ENCODE measurements at regions not wholly inside any gene's neighbourhood (a gene's known extent, or its start where the extent isn't known, plus 50 kb on each side); places are given as distances from the start of the nearest gene placed in this dataset.

DNA sequence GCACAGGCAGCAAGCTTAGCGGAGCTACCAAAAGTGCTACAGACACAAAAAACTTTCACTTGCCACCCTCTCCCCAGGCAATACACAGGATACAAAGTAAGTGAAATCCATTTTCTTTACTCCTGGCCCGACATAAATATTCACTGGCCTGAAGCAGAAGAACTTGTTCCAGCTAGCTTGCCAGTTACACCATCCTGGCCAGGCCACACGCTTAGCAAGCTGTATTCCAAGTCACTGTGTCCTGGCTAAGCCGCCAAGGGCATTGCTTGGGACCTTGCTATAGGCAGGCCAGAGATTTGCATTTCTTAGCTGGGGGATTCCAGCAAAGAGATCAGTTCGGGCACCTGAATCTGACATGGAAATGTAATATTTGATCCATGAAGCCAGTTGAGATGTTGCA lies 71.0 kb upstream of the SLC1A3 start:
- Histone ChIP-seq H3K4me3 (replicated peaks in 1 of 2; ENCODE audit: low read depth in 1 of 2, low read length in 2 of 2) (no peak overlapping the region), H3K9me2 (ENCODE audit: insufficient read depth) (no peaks in the 10 kb centered on the region), H3K79me2 (ENCODE audit: insufficient read depth, low read length) (no peaks in the 10 kb centered on the region), H3K9ac (ENCODE audit: low read length) (no peak overlapping the region), H3K36me3 (ENCODE audit: control insufficient read depth in 1 of 2, insufficient read depth in 2 of 2, low read length in 2 of 2) (no peaks in the 10 kb centered on the region), H3K4me1 (ENCODE audit: control insufficient read depth in 1 of 2, insufficient read depth in 2 of 2, low read length in 2 of 2) (no peaks in the 10 kb centered on the region), H3K9me3 (ENCODE audit: control insufficient read depth in 1 of 2, insufficient read depth in 1 of 2, low read depth in 1 of 2, low read length in 2 of 2) (no peaks in the 10 kb centered on the region), H2AFZ (ENCODE audit: low read depth, low read length, poor library complexity, severe bottlenecking) (no peak overlapping the region), H3K27ac (ENCODE audit: low read depth, low read length) (no peak overlapping the region), H3K4me2 (ENCODE audit: low read length) (no peak overlapping the region), H3K27me3 (ENCODE audit: insufficient read depth, low read length) (no peaks in the 10 kb centered on the region), H4K20me1 (ENCODE audit: insufficient read depth) (no peaks in the 10 kb centered on the region)
- BruUV-seq (replicated peaks): no TSS peak
- ChIA-PET POLR2A (no interaction called here), RAD21 (ENCODE audit: low non-redundant PET in 1 of 2, low total read pairs in 2 of 2, uncharacterized antibody in 2 of 2, unreplicated experiment in 2 of 2) (interaction anchor here in 1 of 2 experiments (0.7 kb wide), 1 partner anchor 338 kb away, joined by 3 read pairs; no protein-coding TSS in a partner anchor), CTCF (no interaction called here)
- TF ChIP-seq ZFX (IDR thresholded peaks at IDR 0.05): no peak
- no peak for TF ChIP-seq EGR1 (IDR thresholded peaks at IDR 0.05; ENCODE audit: low read depth)
- no peak for TF ChIP-seq JUND (IDR thresholded peaks at IDR 0.05)
- TF ChIP-seq SP1 (IDR thresholded peaks at IDR 0.05; ENCODE audit: low read depth): no peak
- TF ChIP-seq, protein P1, sequence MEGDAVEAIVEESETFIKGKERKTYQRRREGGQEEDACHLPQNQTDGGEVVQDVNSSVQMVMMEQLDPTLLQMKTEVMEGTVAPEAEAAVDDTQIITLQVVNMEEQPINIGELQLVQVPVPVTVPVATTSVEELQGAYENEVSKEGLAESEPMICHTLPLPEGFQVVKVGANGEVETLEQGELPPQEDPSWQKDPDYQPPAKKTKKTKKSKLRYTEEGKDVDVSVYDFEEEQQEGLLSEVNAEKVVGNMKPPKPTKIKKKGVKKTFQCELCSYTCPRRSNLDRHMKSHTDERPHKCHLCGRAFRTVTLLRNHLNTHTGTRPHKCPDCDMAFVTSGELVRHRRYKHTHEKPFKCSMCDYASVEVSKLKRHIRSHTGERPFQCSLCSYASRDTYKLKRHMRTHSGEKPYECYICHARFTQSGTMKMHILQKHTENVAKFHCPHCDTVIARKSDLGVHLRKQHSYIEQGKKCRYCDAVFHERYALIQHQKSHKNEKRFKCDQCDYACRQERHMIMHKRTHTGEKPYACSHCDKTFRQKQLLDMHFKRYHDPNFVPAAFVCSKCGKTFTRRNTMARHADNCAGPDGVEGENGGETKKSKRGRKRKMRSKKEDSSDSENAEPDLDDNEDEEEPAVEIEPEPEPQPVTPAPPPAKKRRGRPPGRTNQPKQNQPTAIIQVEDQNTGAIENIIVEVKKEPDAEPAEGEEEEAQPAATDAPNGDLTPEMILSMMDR (IDR thresholded peaks at IDR 0.05 in 2 of 3, conservative IDR thresholded peaks at IDR 0.05 in 1 of 3; ENCODE audit: borderline replicate concordance in 1 of 3, insufficient read depth in 1 of 3, low read depth in 2 of 3, low read length in 2 of 3): no peak
- TF ChIP-seq, protein P2, sequence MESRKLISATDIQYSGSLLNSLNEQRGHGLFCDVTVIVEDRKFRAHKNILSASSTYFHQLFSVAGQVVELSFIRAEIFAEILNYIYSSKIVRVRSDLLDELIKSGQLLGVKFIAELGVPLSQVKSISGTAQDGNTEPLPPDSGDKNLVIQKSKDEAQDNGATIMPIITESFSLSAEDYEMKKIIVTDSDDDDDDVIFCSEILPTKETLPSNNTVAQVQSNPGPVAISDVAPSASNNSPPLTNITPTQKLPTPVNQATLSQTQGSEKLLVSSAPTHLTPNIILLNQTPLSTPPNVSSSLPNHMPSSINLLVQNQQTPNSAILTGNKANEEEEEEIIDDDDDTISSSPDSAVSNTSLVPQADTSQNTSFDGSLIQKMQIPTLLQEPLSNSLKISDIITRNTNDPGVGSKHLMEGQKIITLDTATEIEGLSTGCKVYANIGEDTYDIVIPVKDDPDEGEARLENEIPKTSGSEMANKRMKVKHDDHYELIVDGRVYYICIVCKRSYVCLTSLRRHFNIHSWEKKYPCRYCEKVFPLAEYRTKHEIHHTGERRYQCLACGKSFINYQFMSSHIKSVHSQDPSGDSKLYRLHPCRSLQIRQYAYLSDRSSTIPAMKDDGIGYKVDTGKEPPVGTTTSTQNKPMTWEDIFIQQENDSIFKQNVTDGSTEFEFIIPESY (IDR thresholded peaks at IDR 0.05; ENCODE audit: extremely low read depth, insufficient replicate concordance, low read length): no peak
- TF ChIP-seq POLR2A (IDR thresholded peaks at IDR 0.05; ENCODE audit: borderline replicate concordance, extremely low read depth, insufficient read depth, insufficient read length): no peak
- no peak for TF ChIP-seq RAD21 (IDR thresholded peaks at IDR 0.05; ENCODE audit: low read depth)
- no peak for TF ChIP-seq SIN3A (IDR thresholded peaks at IDR 0.05; ENCODE audit: low read depth)
- no peak for TF ChIP-seq ZNF274 (IDR thresholded peaks at IDR 0.05; ENCODE audit: low read depth, low read length)
- TF ChIP-seq, protein P3, sequence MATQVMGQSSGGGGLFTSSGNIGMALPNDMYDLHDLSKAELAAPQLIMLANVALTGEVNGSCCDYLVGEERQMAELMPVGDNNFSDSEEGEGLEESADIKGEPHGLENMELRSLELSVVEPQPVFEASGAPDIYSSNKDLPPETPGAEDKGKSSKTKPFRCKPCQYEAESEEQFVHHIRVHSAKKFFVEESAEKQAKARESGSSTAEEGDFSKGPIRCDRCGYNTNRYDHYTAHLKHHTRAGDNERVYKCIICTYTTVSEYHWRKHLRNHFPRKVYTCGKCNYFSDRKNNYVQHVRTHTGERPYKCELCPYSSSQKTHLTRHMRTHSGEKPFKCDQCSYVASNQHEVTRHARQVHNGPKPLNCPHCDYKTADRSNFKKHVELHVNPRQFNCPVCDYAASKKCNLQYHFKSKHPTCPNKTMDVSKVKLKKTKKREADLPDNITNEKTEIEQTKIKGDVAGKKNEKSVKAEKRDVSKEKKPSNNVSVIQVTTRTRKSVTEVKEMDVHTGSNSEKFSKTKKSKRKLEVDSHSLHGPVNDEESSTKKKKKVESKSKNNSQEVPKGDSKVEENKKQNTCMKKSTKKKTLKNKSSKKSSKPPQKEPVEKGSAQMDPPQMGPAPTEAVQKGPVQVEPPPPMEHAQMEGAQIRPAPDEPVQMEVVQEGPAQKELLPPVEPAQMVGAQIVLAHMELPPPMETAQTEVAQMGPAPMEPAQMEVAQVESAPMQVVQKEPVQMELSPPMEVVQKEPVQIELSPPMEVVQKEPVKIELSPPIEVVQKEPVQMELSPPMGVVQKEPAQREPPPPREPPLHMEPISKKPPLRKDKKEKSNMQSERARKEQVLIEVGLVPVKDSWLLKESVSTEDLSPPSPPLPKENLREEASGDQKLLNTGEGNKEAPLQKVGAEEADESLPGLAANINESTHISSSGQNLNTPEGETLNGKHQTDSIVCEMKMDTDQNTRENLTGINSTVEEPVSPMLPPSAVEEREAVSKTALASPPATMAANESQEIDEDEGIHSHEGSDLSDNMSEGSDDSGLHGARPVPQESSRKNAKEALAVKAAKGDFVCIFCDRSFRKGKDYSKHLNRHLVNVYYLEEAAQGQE (IDR thresholded peaks at IDR 0.05; ENCODE audit: low read depth): no peak
- no peak for TF ChIP-seq POLR2AphosphoS5 (IDR thresholded peaks at IDR 0.05; ENCODE audit: low read depth, low read length)
- no peak for TF ChIP-seq EZH2 (IDR thresholded peaks at IDR 0.05)
- DNase-seq (ENCODE audit: low read depth, low spot score): no peak
- ATAC-seq: no peak
- intact Hi-C loops (cut with micrococcal nuclease): loop anchor here (5.0 kb wide), 1 partner anchor 592 kb away; no protein-coding TSS in a partner anchor

Data from HCT116 (cell line).